ENCODE measurements at regions not wholly inside any gene's neighbourhood (a gene's known extent, or its start where the extent isn't known, plus 50 kb on each side); places are given as distances from the start of the nearest gene placed in this dataset.

DNA sequence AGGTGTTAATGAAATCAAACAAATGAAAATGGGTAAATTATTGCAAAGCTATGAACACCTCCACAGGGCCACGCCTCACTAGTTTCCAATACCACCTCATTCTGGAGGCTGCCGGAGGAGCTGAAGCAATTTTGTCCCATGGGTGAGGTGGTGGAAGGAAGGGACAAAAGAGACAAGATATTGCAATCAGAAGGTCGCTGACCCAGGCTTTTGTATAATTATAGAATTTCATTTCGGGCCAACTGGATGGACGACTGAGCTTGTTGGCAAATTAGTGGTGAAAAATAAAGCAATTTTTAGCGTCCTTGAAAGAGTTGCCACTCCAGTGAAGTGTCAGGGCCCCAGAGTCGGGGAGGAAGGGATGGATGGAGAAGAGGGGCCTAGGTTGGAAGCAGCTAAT, 147.9 kb downstream of the CYLD start:
- FAIRE-seq = no peak
- Histone ChIP-seq H3K27ac (ENCODE audit: low read depth, low read length) (no peak overlapping the region), H3K36me3 (ENCODE audit: insufficient read depth, low read length) (no peaks in the 10 kb centered on the region), H3K9me3 (ENCODE audit: insufficient read depth, low read depth, low read length) (no peaks in the 10 kb centered on the region), H3K27me3 (ENCODE audit: insufficient read depth, low read length) (no peaks in the 10 kb centered on the region), H3K4me2 (ENCODE audit: low read length) (no peak overlapping the region), H4K20me1 (ENCODE audit: insufficient read depth, low read length) (no peaks in the 10 kb centered on the region), H2AFZ (ENCODE audit: low read depth, low read length) (no peak overlapping the region), H3K79me2 (ENCODE audit: insufficient read depth, low read length) (no peaks in the 10 kb centered on the region), H3K4me1 (ENCODE audit: insufficient read depth, low read length) (no peaks in the 10 kb centered on the region), H3K9ac (ENCODE audit: low read length) (no peak overlapping the region), H3K4me3 (ENCODE audit: insufficient read depth, low read depth, low read length) (no peak overlapping the region)
- Mint-ChIP-seq H3K4me3 (ENCODE audit: unreplicated experiment) (no peak overlapping the region), H3K4me1 (ENCODE audit: low read depth, unreplicated experiment) (no peaks in the 10 kb centered on the region), H3K9me3 (ENCODE audit: unreplicated experiment) (no peaks in the 10 kb centered on the region), H3K27me3 (ENCODE audit: low read depth, unreplicated experiment) (peaks cover 29% of the 10 kb centered on the region), H3K27ac (ENCODE audit: unreplicated experiment) (no peak overlapping the region), H3K36me3 (ENCODE audit: low read depth, unreplicated experiment) (no peaks in the 10 kb centered on the region)
- DNase-seq (ENCODE audit: low read depth) = no peak
- TF ChIP-seq, protein P1, sequence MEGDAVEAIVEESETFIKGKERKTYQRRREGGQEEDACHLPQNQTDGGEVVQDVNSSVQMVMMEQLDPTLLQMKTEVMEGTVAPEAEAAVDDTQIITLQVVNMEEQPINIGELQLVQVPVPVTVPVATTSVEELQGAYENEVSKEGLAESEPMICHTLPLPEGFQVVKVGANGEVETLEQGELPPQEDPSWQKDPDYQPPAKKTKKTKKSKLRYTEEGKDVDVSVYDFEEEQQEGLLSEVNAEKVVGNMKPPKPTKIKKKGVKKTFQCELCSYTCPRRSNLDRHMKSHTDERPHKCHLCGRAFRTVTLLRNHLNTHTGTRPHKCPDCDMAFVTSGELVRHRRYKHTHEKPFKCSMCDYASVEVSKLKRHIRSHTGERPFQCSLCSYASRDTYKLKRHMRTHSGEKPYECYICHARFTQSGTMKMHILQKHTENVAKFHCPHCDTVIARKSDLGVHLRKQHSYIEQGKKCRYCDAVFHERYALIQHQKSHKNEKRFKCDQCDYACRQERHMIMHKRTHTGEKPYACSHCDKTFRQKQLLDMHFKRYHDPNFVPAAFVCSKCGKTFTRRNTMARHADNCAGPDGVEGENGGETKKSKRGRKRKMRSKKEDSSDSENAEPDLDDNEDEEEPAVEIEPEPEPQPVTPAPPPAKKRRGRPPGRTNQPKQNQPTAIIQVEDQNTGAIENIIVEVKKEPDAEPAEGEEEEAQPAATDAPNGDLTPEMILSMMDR (IDR thresholded peaks at IDR 0.05; ENCODE audit: insufficient read depth, low read depth, low read length) = no peak
- TF ChIP-seq EZH2 (IDR thresholded peaks at IDR 0.05; ENCODE audit: insufficient read depth, low read length) = no peak

DNA sequence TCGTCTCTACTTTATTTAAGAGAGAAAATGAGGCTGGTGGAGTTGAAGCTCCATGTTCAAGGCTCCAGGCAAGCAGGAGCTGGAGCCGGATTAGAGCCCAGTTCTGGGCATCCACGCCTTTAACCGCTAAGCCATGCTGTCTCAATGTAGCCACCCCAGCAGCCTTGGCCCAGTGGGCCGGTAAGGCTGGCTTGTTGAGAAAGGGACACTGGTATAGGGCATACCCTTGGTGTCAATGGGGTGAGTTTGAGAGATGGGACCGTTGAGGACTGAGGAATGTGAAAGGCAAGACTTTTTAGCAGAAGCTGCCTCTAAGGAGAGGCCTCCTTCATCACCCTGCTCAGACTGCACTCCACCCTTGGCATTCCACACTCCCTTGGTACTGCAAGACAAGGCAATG, 147.4 kb downstream of the CYLD start:
- H3K4me1 Mint-ChIP-seq (ENCODE audit: low read depth, unreplicated experiment) = no peaks in the 10 kb centered on the region
- no peak overlapping the region for H2AFZ ChIP-seq (ENCODE audit: low read depth, low read length)
- no peak overlapping the region for H3K27ac ChIP-seq (ENCODE audit: low read depth, low read length)
- no peaks in the 10 kb centered on the region for H3K9me3 ChIP-seq (ENCODE audit: insufficient read depth, low read depth, low read length)
- FAIRE-seq (no peak), DNase-seq (ENCODE audit: low read depth) (no peak)
- no peaks in the 10 kb centered on the region for H3K27me3 ChIP-seq (ENCODE audit: insufficient read depth, low read length)
- H3K4me3 ChIP-seq (ENCODE audit: insufficient read depth, low read depth, low read length) = no peak overlapping the region
- no peak overlapping the region for H3K9ac ChIP-seq (ENCODE audit: low read length)
- H3K36me3 Mint-ChIP-seq (ENCODE audit: low read depth, unreplicated experiment) = no peaks in the 10 kb centered on the region
- H3K4me1 ChIP-seq (ENCODE audit: insufficient read depth, low read length) = no peaks in the 10 kb centered on the region
- no peak overlapping the region for H3K4me2 ChIP-seq (ENCODE audit: low read length)
- TF ChIP-seq, protein P1 (IDR thresholded peaks at IDR 0.05; ENCODE audit: insufficient read depth, low read depth, low read length) = no peak
- TF ChIP-seq EZH2 (IDR thresholded peaks at IDR 0.05; ENCODE audit: insufficient read depth, low read length) = no peak
- H3K4me3 Mint-ChIP-seq (ENCODE audit: unreplicated experiment) = no peak overlapping the region
- H3K9me3 Mint-ChIP-seq (ENCODE audit: unreplicated experiment) = no peaks in the 10 kb centered on the region
- no peaks in the 10 kb centered on the region for H4K20me1 ChIP-seq (ENCODE audit: insufficient read depth, low read length)
- no peak overlapping the region for H3K27ac Mint-ChIP-seq (ENCODE audit: unreplicated experiment)
- H3K27me3 Mint-ChIP-seq (ENCODE audit: low read depth, unreplicated experiment) = peaks cover 27% of the 10 kb centered on the region
- no peaks in the 10 kb centered on the region for H3K79me2 ChIP-seq (ENCODE audit: insufficient read depth, low read length)
- no peaks in the 10 kb centered on the region for H3K36me3 ChIP-seq (ENCODE audit: insufficient read depth, low read length)

DNA sequence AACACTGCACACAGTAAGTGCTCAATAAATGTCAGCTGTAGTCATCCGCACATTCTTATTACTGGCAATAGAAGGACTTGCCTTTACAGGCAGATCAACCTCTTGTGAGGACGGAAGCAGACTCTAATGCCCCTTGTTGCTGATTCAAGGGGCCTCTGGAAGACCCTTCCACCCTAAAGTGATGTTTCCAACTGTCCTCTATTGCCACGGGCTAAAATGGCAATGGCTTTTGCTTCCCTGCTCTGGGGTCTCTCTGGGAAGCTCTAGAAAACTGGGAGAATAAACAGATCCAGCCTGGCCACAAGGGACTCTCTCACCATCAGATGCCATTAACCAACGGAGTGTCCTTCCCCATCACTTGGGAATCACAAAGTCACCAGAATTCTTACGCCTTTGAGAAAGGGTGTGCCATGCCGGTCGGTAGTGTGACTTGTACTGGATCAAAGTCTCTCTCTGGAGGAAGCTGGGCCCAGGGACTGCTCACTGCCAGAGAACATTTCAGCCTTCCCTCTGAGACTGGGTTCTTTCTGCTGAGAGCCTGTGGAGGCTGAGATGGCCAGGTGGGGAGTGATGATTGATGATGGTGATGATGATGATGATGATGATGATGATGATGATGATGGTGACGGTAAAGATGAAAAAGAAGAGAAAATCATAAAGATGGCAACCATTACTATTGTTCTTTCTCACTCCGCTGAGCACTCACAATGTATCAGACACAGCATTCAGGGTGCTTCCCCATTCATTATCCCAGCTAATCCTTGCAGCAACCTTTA, 146.8 kb downstream of the CYLD start:
- no peak for DNase-seq (ENCODE audit: low read depth)

More for the DNA sequence above, 146.8 kb downstream of the CYLD start:
- H3K4me1 Mint-ChIP-seq (ENCODE audit: low read depth, unreplicated experiment) = no peaks in the 10 kb centered on the region
- Histone ChIP-seq H2AFZ (ENCODE audit: low read depth, low read length) (no peak overlapping the region), H3K9ac (ENCODE audit: low read length) (no peak overlapping the region), H3K4me2 (ENCODE audit: low read length) (no peak overlapping the region), H3K27me3 (ENCODE audit: insufficient read depth, low read length) (no peaks in the 10 kb centered on the region), H3K9me3 (ENCODE audit: insufficient read depth, low read depth, low read length) (no peaks in the 10 kb centered on the region), H4K20me1 (ENCODE audit: insufficient read depth, low read length) (no peaks in the 10 kb centered on the region), H3K4me1 (ENCODE audit: insufficient read depth, low read length) (no peaks in the 10 kb centered on the region), H3K4me3 (ENCODE audit: insufficient read depth, low read depth, low read length) (no peak overlapping the region), H3K36me3 (ENCODE audit: insufficient read depth, low read length) (no peaks in the 10 kb centered on the region), H3K79me2 (ENCODE audit: insufficient read depth, low read length) (no peaks in the 10 kb centered on the region), H3K27ac (ENCODE audit: low read depth, low read length) (no peak overlapping the region)
- H3K36me3 Mint-ChIP-seq (ENCODE audit: low read depth, unreplicated experiment) = no peaks in the 10 kb centered on the region
- no peaks in the 10 kb centered on the region for H3K9me3 Mint-ChIP-seq (ENCODE audit: unreplicated experiment)
- H3K27me3 Mint-ChIP-seq (ENCODE audit: low read depth, unreplicated experiment) = peaks cover 25% of the 10 kb centered on the region
- no peak overlapping the region for H3K4me3 Mint-ChIP-seq (ENCODE audit: unreplicated experiment)
- TF ChIP-seq, protein P1 (IDR thresholded peaks at IDR 0.05; ENCODE audit: insufficient read depth, low read depth, low read length) = no peak
- no peak for TF ChIP-seq EZH2 (IDR thresholded peaks at IDR 0.05; ENCODE audit: insufficient read depth, low read length)
- no peak for FAIRE-seq
- H3K27ac Mint-ChIP-seq (ENCODE audit: unreplicated experiment) = no peak overlapping the region
